ENCODE measurements at regions not wholly inside any gene's neighbourhood (a gene's known extent, or its start where the extent isn't known, plus 50 kb on each side); places are given as distances from the start of the nearest gene placed in this dataset.

DNA sequence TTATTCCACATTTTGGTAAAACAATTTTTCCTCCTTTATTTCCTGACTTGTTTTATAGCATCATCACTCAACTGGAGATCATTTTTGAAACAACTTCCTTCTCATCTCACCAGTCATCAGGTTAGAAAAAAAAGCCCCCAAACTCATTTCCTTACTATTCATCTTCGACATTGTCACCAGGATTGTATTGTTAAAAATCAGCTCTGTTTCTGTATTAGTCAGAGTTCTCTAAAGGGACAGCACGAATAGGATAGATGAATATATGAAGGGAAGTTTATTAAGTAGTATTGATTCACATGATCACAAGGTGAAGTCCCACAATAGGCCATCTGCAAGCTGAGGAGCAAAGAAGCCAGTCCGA lies 392.6 kb downstream of the FUT8 start:
- TF ChIP-seq, protein P1, sequence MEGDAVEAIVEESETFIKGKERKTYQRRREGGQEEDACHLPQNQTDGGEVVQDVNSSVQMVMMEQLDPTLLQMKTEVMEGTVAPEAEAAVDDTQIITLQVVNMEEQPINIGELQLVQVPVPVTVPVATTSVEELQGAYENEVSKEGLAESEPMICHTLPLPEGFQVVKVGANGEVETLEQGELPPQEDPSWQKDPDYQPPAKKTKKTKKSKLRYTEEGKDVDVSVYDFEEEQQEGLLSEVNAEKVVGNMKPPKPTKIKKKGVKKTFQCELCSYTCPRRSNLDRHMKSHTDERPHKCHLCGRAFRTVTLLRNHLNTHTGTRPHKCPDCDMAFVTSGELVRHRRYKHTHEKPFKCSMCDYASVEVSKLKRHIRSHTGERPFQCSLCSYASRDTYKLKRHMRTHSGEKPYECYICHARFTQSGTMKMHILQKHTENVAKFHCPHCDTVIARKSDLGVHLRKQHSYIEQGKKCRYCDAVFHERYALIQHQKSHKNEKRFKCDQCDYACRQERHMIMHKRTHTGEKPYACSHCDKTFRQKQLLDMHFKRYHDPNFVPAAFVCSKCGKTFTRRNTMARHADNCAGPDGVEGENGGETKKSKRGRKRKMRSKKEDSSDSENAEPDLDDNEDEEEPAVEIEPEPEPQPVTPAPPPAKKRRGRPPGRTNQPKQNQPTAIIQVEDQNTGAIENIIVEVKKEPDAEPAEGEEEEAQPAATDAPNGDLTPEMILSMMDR (IDR thresholded peaks at IDR 0.05): no peak
- TF ChIP-seq POLR2A (IDR thresholded peaks at IDR 0.05): no peak
